Choroid plexus epithelial cell (primary cell): ENCODE measurements at regions not wholly inside any gene's neighbourhood (a gene's known extent, or its start where the extent isn't known, plus 50 kb on each side); places are given as distances from the start of the nearest gene placed in this dataset.

Experiments used
- DNase-seq: peaks from one replicate; pipeline ENCODE4 v3.0.0-alpha.2; 2010; ENCODE audit warnings: low read depth
- H3K4me3 ChIP-seq: 2 replicates; pipeline ENCODE4 v1.5.1; 2011; ENCODE audit warnings: low read depth, mild to moderate bottlenecking, control low read depth, low read length, moderate library complexity
- CTCF ChIP-seq: conservative IDR thresholded peaks from 2 replicates; pipeline ENCODE4 v1.5.1; 2011; ENCODE audit warnings: low read depth, mild to moderate bottlenecking, control low read depth, inconsistent platforms, low read length, moderate library complexity

DNA sequence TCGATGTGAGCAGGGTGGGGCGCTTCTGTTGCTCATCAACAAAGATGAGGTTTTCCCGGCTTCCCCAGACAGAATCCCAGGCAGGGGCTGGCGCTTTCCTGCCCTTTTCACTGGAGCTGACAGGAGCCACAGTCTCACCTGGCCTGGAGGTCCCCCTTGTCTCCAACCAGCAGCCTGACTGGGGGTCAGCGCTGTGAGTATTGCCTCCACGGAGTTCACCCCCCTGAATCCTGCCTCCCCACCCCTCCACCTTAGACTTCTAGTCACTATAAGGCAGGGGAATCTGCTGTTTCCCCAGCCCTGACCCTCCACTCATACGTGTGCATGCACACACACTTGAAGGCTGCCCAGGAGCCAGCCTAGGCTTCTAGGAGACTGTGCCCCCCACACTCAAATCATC is 58.8 kb upstream of the LYVE1 start:
- no peak overlapping the region for H3K4me3 ChIP-seq
- no peak for TF ChIP-seq CTCF
- DNase-seq = no peak

- no peak overlapping the region for H3K4me3 ChIP-seq
- no peak for DNase-seq
- no peak for TF ChIP-seq CTCF
Measured at GRCh38 chr11:10625982-10626311, 57.5 kb upstream of the LYVE1 start.

- DNase-seq = no peak
Measured at GRCh38 chr11:10625281-10625981, 57.0 kb upstream of the LYVE1 start.

DNA sequence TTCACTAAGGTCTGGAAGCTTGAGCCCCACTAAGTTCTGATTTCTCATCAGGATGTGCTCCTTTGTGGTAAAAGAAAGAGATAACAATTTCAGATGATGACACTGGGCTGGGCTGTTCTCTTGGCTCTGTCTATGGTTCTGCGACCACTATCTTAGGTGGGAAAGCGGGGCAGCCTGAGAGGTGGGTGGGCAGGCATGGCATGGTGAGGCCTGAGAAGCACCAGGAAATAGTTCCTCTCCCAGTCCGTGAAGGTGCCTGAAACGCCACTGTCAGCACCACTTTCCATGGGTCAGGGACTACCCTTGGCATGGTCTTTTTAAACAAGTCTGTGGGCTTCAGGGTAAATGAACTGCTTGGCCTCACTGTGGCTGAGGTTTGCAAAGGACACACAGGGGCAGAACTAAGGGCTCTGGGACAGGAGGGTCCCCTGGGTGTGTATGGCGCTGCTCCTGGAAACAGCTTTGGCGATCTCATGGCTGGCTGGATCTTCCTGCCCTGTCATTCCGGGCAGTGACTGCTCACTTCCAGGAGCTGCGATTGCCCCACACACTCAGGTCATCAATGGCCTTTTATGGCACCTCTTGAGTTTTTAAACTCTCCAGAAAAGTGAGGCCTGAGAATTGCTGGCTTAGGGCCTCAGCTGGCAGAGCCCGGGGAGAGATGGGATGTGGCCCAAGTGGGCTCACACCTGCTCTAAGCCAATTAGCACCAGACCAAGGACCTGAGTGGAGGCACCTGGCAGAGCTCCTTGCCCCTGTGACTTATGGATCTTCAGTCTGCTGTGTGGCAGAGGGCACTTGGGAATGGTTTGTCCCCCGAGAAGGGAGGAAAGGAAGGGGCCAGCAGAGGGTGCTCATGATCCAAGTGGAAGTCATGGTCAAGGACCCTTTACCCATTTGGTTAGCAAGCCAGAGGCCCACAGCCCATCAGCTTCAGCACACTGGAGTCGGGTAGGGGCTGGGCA is 55.6 kb upstream of the LYVE1 start:
- H3K4me3 ChIP-seq = no peak overlapping the region
- peak; percentile 58 for DNase-seq
- TF ChIP-seq CTCF = peak; percentile 82

More at GRCh38 chr11:10625281-10625981, 57.0 kb upstream of the LYVE1 start:
- TF ChIP-seq CTCF = no peak
- no peak overlapping the region for H3K4me3 ChIP-seq

GRCh38 chr11:10622957-10623791 is 54.7 kb upstream of the LYVE1 start:
- TF ChIP-seq CTCF = no peak
- no peak overlapping the region for H3K4me3 ChIP-seq
- DNase-seq = no peak

- no peak overlapping the region for H3K4me3 ChIP-seq
- no peak for DNase-seq
- no peak for TF ChIP-seq CTCF
Measured at GRCh38 chr11:10622108-10622507, 53.6 kb upstream of the LYVE1 start.
